Ovary (tissue), 7 donors: ENCODE measurements at regions not wholly inside any gene's neighbourhood (a gene's known extent, or its start where the extent isn't known, plus 50 kb on each side); places are given as distances from the start of the nearest gene placed in this dataset.

Experiments
- DNase-seq, 5 donors: peaks; one replicate each; pipeline ENCODE4 v3.0.0-alpha.2; 2019 to 2020
- H3K27ac ChIP-seq, 2 donors: fragments of 200-600 bp; one replicate each; pipeline versions ENCODE4 v1.5.1 to v1.8.0; 2019 to 2022
- H3K27me3 ChIP-seq: fragments of 200-600 bp; one replicate; pipeline ENCODE4 v1.8.0; 2022
- H3K36me3 ChIP-seq: fragments of 200-600 bp; sonication (generic); one replicate; pipeline ENCODE4 v1.5.1; 2019
- H3K4me1 ChIP-seq: one replicate; pipeline ENCODE4 v1.8.1; 2013; ENCODE audit warnings: mild to moderate bottlenecking, moderate library complexity; ENCODE audit not compliant: insufficient read depth
- H3K4me3 ChIP-seq: fragments of 200-600 bp; sonication (generic); one replicate; pipeline ENCODE4 v1.5.1; 2017
- H3K9me3 ChIP-seq, 2 donors: fragments of 200-600 bp in 1 of 2; sonication (generic) in 1 of 2; one replicate each; pipeline versions ENCODE4 v1.5.1 to v1.8.1; 2013 to 2019; ENCODE audit warnings: mild to moderate bottlenecking in 1 of 2, moderate library complexity in 1 of 2
- CTCF ChIP-seq, 3 donors: fragments of 450-650 bp in 2 of 3; fragments of 200-600 bp in 1 of 3; IDR thresholded peaks; one replicate each; pipeline versions ENCODE4 v1.5.1 to v1.8.0; 2016 to 2022; ENCODE audit warnings: antibody characterized with exemption in 3 of 3, mild to moderate bottlenecking in 1 of 3
- EP300 ChIP-seq: sonication (generic); formaldehyde crosslinking; IDR thresholded peaks from one replicate; pipeline ENCODE4 v1.6.1; 2017; ENCODE audit warnings: antibody characterized with exemption
- POLR2A ChIP-seq: fragments of 450-650 bp; IDR thresholded peaks from one replicate; pipeline ENCODE4 v1.6.1; 2017; ENCODE audit warnings: antibody characterized with exemption, mild to moderate bottlenecking, moderate library complexity
- WGBS, 3 donors: extraction: QIAGEN DNeasy Blood & Tissue Kit in 1 of 3; methylation state at CpG; one replicate each; pipeline versions ENCODE4 v1.1.5 to v1.1.7; 2013 to 2017; 5-methylcytosine and 5-hydroxymethylcytosine counted together
- intact Hi-C, 4 donors: fragments of 100-400 bp; cut with DNase I; formaldehyde crosslinking; loops; one replicate each; pipeline versions ENCODE4 v1.11.0 to v1.15.1; 2022 to 2023
- donor health status: DM: no; HTN: no; CAD: no; lungs with moderate emphysema.
- donor health status: DM: no; HTN: no; CAD: no.
- donor health status: Bipolar disorder and iron deficiency.
- donor health status: DM: no; HTN: no; CAD: no.
- donor health status: DM: yes; HTN: yes; CAD: no.

DNA sequence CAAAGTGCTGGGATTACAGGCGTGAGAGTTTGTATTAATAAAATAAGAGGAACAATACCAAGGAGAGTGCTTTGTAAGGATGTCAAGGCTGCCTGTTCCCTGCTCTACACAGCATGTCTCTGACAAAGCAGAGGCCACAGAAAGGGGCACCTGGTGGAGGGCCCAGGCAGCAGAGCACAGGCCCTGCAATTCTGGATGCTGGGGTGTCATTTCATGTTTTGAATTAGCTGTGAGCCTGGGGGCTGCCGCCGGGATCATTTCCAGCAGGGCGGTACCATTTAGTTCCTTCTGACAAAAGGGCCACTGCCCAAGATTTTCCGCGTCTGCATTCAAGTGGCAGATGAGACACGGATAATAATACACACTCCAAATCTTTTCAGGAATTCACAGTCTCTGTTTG is 396.9 kb downstream of the GADD45G start:
- no peak for TF ChIP-seq EP300
- Histone ChIP-seq H3K27ac (peak overlapping the region in 1 of 2 donors; percentile 82), H3K27me3 (no peaks in the 10 kb centered on the region), H3K4me1 (peaks cover 30% of the 10 kb centered on the region), H3K4me3 (no peak overlapping the region), H3K9me3 (no peaks in the 10 kb centered on the region), H3K36me3 (no peaks in the 10 kb centered on the region)
- intact Hi-C loops: loop anchor here in 1 of 4 donors (10.0 kb wide), 1 partner anchor 397 kb away; the partner anchor contains the start of gene GADD45G
- no peak for DNase-seq
- WGBS, 3 donors: 77 to 82% (median 77%) methylated on average over 7 of the region's 7 CpGs

GRCh38 chr9:90002397-90003271 is 397.8 kb downstream of the GADD45G start:
- TF ChIP-seq CTCF (IDR thresholded peaks at IDR 0.05): no peak
- no peak for TF ChIP-seq POLR2A
- TF ChIP-seq EP300: no peak
- intact Hi-C loops: loop anchor here in 1 of 4 donors (10.0 kb wide), 1 partner anchor 398 kb away; the partner anchor contains the start of gene GADD45G
- WGBS, 3 donors: 21 to 37% (median 26%) methylated on average over 9 of the region's 9 CpGs
- H3K36me3 ChIP-seq: no peaks in the 10 kb centered on the region
- peaks cover 30% of the 10 kb centered on the region for H3K4me1 ChIP-seq
- no peak overlapping the region for H3K4me3 ChIP-seq
- no peaks in the 10 kb centered on the region for H3K27me3 ChIP-seq
- H3K27ac ChIP-seq: peak overlapping the region in 1 of 2 donors; percentile 82
- no peaks in the 10 kb centered on the region for H3K9me3 ChIP-seq
- DNase-seq: no peak

DNA sequence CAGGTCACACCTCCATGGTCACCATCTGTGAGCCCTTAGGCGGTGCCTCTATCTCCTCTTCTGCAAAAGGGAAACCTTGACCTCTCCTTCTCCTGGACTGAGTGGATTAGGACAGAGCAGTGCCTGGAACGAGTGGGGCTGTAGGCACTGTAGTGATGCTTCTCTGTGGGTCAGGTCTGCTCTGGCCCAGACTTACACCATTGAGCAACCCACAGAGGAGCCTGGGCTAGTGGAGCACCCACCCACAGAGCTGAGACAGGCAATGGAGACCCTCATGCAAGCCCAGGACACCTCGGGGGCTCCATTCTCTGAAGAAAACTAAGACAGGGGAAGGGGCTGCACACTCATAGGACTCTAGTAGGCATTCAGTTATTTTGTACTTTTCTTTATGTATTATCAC is 400.6 kb downstream of the GADD45G start:
- H3K9me3 ChIP-seq: no peaks in the 10 kb centered on the region
- TF ChIP-seq EP300 (no peak), POLR2A (no peak)
- peaks cover 25% of the 10 kb centered on the region for H3K4me1 ChIP-seq
- H3K36me3 ChIP-seq: no peaks in the 10 kb centered on the region
- no peak overlapping the region for H3K27ac ChIP-seq
- no peak overlapping the region for H3K4me3 ChIP-seq
- intact Hi-C loops: loop anchor here in 1 of 4 donors (10.0 kb wide), 1 partner anchor 401 kb away; the partner anchor contains the start of gene GADD45G
- no peak for DNase-seq
- WGBS, 3 donors: 89 to 94% (median 90%) methylated on average over 3 of the region's 3 CpGs
- H3K27me3 ChIP-seq: no peaks in the 10 kb centered on the region

GRCh38 chr9:90007516-90008440 is 403.0 kb downstream of the GADD45G start:
- Histone ChIP-seq H3K9me3 (no peaks in the 10 kb centered on the region), H3K4me3 (no peak overlapping the region), H3K4me1 (peaks cover 11% of the 10 kb centered on the region), H3K36me3 (no peaks in the 10 kb centered on the region), H3K27ac (peak overlapping the region in 1 of 2 donors; percentile 43), H3K27me3 (no peaks in the 10 kb centered on the region)
- intact Hi-C loops: loop anchor here in 1 of 4 donors (10.0 kb wide), 1 partner anchor 403 kb away; the partner anchor contains the start of gene GADD45G
- TF ChIP-seq CTCF (IDR thresholded peaks at IDR 0.05) (no peak), POLR2A (no peak), EP300 (no peak)
- 43 to 55% (median 48%) methylated on average over 11 of the region's 11 CpGs for WGBS, 3 donors
- no peak for DNase-seq

GRCh38 chr9:90009447-90009846 is 404.6 kb downstream of the GADD45G start:
- no peak overlapping the region for H3K27ac ChIP-seq
- 73 to 92% (median 87%) methylated on average over 4 of the region's 4 CpGs for WGBS, 3 donors
- intact Hi-C loops: loop anchor here in 1 of 4 donors (10.0 kb wide), 1 partner anchor 405 kb away; the partner anchor contains the start of gene GADD45G
- no peaks in the 10 kb centered on the region for H3K36me3 ChIP-seq
- TF ChIP-seq CTCF (IDR thresholded peaks at IDR 0.05): no peak
- DNase-seq: no peak
- no peaks in the 10 kb centered on the region for H3K27me3 ChIP-seq
- H3K4me1 ChIP-seq: peaks cover 1% of the 10 kb centered on the region
- no peaks in the 10 kb centered on the region for H3K9me3 ChIP-seq
- no peak overlapping the region for H3K4me3 ChIP-seq
